GM21360 (cell line): ENCODE measurements at regions not wholly inside any gene's neighbourhood (a gene's known extent, or its start where the extent isn't known, plus 50 kb on each side); places are given as distances from the start of the nearest gene placed in this dataset.
"Not testable (repeated sequence)": the region's sequence is repeated elsewhere in the genome, so short reads cannot be mapped to it uniquely, and the experiment has no call there.

Experiments used
- ATAC-seq: cut with Tn5 transposase; IDR thresholded peaks from one replicate; pipeline ENCODE4 v1.9.1; 2021; ENCODE audit warnings: mild to moderate bottlenecking, moderate library complexity; ENCODE audit not compliant: unreplicated experiment

DNA sequence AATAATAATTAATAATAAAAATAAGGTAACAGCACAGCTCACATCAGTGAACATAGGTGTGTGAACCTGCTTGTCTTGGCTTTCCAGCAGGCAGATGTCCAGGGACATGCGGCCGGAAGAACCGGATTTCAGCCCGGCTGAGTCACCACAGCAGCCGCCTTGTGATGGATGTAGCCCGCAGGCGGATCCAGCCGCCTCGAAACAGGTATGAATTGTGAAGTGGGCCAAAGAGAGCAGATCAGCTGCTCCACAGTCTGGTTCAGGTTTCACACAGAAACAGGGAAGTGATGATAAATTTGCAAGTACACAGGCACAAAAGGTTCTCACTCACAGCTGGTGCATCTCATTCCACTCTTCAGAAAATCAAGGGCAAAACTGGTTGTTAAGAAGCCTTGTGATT is 55.1 kb downstream of the ID4 start:
- ATAC-seq = no peak

- ATAC-seq = no peak
Observed at GRCh38 chr6:19895866-19896692, 58.9 kb downstream of the ID4 start.

GRCh38 chr6:19896693-19897010 is 59.5 kb downstream of the ID4 start:
- ATAC-seq = no peak

- no peak for ATAC-seq
Observed at GRCh38 chr6:19898141-19898740, 61.1 kb downstream of the ID4 start.

DNA sequence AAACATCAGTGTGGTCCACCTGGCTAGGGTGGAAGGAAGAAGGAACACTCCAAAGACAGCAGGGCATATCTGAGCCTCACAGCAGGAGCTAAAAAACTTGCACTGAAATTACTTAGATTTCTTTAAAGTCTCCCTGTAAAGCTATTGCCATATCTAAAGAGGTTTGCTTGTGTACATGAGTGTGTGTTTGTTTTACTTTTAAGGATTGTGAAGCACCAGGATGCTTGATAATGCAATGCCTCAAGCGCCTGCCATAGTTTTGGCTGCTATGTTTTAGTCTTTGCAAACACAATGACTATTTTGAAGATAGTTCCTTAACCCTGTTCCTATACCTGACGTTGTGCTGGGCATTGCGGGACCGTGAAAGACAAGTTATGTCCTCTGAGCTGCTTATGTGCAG is 65.0 kb downstream of the ID4 start:
- no peak for ATAC-seq

DNA sequence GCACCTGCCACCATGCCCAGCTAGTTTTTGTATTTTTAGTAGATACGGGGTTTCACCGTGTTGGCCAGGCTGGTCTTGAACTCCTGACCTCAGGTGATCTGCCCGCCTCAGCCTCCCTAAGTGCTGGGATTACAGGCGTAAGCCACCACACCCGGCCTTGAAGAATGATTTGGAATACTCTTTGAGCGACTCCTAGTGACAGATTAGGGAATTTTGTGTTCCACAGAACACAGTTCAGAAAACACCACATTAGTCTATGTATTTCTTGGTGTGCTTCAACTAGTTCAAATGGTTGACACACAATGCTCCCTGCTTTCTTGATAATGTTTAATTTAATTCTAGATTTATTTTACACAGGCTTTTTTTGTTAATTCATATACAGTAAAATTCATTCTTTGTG is 67.2 kb downstream of the ID4 start:
- not testable (repeated sequence) for ATAC-seq

- ATAC-seq = no peak
Observed at GRCh38 chr6:19905584-19905983, 68.4 kb downstream of the ID4 start.

- no peak for ATAC-seq
Observed at GRCh38 chr6:19906171-19906570, 69.0 kb downstream of the ID4 start.

GRCh38 chr6:19911223-19911622 is 74.1 kb downstream of the ID4 start:
- no peak for ATAC-seq

DNA sequence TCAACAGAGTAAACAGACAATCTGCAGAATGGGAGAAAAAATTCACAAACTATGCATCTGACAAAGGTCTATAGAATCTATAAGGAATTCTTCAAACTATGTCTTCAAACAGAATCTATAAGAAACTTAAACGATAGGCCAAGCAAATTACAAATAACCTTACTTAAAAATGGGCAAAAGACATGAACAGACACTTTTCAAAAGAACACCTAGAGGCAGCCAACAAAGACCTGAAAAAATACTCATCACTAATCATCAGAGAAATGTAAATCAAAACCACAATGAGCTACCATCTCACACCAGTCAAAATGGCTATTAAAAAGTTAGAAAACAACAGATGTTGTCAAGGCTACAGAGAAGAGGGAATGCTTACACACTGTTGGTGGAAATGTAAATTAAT is 81.3 kb downstream of the ID4 start:
- no peak for ATAC-seq

- ATAC-seq = no peak
Observed at GRCh38 chr6:19921786-19922185, 84.6 kb downstream of the ID4 start.

DNA sequence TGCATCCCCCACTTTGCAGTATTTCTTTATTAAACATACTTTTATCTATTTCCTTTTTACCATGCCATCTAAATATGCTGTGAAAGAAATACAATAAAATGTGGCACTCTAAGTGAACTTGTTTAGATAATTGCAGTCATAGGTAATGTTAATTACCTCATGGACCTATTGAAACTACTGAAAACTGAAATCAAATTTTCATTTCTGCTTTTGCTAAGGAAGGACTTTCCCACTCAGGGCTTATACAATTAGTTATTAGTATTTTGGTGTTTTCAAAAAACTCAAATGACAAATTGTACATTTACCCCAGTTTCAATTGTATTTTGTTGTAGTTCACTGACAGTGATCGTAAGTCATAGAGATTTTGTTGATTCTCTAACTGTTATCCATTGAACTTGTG is 88.4 kb downstream of the ID4 start:
- no peak for ATAC-seq

DNA sequence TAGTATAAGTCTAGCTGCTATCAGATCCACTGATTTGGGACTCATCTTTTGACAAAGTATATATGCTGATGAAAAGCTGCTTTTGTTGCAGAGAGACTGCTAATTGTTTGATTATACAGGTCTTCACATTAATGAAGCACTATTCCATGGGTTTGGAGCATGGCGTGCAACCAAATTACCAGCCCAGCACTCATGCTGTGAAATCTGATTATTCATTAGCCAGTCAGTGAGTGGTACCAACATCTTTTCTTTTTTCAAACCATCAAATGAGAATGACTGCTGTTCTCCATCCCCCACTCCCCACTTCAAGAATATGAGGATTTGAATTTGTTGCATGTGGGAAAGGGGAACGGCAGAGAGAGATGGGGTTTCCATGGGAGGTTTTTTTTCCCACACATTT is 91.3 kb downstream of the ID4 start:
- no peak for ATAC-seq

DNA sequence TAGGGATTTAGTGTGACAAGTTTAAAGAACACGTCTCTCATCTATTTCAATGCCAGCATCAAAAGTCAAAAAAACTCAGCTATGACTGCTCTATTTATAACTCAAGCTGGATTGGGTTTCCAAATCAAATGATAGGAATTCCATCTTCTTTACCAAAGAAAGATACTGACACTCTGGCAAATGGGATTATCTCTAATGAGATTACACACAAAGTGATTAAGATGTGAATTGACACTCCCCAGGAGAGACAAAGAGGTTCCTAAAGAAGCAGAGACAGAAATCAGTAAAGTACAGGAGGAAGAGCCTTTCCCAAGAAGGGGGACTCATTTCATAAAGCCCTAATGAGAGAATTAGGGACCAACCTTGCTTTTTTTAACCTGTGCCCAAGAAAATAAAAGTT is 92.1 kb downstream of the ID4 start:
- ATAC-seq = no peak

GRCh38 chr6:19934996-19935591 is 97.9 kb downstream of the ID4 start:
- ATAC-seq = no peak

DNA sequence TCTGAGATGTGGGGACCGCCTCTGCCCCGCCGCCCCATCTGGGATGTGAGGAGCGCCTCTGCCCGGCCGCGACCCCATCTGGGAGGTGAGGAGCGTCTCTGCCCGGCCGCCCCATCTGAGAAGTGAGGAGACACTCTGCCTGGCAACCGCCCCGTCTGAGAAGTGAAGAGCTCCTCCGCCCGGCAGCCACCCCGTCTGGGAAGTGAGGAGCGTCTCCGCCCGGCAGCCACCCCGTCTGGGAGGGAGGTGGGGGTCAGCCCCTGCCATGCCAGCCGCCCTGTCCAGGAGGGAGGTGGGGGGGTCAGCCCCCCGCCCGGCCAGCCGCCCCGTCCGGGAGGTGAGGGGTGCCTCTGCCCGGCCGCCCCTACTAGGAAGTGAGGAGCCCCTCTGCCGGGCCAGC is 102.2 kb downstream of the ID4 start:
- not testable (repeated sequence) for ATAC-seq

GRCh38 chr6:19939926-19940325 is 102.8 kb downstream of the ID4 start:
- not testable (repeated sequence) for ATAC-seq

GRCh38 chr6:19943042-19943441 is 105.9 kb downstream of the ID4 start:
- no peak for ATAC-seq

GRCh38 chr6:19945843-19946358 is 108.7 kb downstream of the ID4 start:
- no peak for ATAC-seq

DNA sequence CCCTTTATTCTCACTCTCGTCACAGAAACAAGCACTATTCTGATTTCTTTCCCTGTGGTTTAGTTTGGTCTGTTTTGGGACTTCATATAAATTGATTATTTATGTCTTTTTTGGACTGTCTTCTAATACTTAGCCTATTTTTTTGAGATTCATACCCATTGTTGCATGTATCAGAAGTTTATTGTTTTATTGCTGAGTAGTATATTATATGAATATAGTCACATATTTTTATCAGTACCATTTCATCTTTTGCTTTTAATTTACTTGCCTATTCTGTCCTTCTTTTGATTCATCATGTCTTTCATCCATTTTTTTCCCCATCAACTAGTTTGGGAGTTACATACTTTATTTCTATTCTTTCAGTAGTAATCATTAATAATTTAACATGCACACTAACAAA is 112.0 kb downstream of the ID4 start:
- ATAC-seq = no peak

GRCh38 chr6:19964115-19964514 is 126.9 kb downstream of the ID4 start:
- no peak for ATAC-seq

- no peak for ATAC-seq
Observed at GRCh38 chr6:19968201-19968600, 131.0 kb downstream of the ID4 start.
